ENCODE measurements at regions not wholly inside any gene's neighbourhood (a gene's known extent, or its start where the extent isn't known, plus 50 kb on each side); places are given as distances from the start of the nearest gene placed in this dataset.

DNA sequence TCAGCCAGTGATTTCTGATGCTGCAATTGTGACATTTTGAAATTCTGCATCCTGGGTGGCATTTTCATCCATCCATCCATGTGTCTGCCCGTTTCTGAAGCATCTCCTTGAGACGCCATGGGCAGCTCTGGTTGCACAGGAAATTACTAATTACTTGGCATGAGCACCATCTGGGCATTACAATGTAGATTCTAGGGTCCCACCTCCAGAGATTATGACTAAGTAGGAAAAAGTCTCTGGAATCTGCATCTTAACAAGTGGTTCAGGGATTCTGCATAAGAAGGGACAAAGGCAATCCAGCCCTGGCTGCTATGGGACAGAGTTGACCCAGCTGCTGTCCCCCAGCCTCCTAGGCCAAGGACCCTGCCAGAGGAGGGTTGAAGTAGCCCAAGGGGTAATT lies 65.3 kb downstream of the CUZD1 start:
- TF ChIP-seq, protein P1, sequence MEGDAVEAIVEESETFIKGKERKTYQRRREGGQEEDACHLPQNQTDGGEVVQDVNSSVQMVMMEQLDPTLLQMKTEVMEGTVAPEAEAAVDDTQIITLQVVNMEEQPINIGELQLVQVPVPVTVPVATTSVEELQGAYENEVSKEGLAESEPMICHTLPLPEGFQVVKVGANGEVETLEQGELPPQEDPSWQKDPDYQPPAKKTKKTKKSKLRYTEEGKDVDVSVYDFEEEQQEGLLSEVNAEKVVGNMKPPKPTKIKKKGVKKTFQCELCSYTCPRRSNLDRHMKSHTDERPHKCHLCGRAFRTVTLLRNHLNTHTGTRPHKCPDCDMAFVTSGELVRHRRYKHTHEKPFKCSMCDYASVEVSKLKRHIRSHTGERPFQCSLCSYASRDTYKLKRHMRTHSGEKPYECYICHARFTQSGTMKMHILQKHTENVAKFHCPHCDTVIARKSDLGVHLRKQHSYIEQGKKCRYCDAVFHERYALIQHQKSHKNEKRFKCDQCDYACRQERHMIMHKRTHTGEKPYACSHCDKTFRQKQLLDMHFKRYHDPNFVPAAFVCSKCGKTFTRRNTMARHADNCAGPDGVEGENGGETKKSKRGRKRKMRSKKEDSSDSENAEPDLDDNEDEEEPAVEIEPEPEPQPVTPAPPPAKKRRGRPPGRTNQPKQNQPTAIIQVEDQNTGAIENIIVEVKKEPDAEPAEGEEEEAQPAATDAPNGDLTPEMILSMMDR (IDR thresholded peaks at IDR 0.05): no peak
- no peak for TF ChIP-seq POLR2A (IDR thresholded peaks at IDR 0.05)
